Left forelimb (tissue), 1 donor: ENCODE measurements at regions not wholly inside any gene's neighbourhood (a gene's known extent, or its start where the extent isn't known, plus 50 kb on each side); places are given as distances from the start of the nearest gene placed in this dataset.
"Not testable (repeated sequence)": the region's sequence is repeated elsewhere in the genome, so short reads cannot be mapped to it uniquely, and the experiment has no call there.

Experiments
- DNase-seq: peaks from one replicate; pipeline ENCODE4 v3.0.0-alpha.2; 2018; ENCODE audit warnings: low spot score

DNA sequence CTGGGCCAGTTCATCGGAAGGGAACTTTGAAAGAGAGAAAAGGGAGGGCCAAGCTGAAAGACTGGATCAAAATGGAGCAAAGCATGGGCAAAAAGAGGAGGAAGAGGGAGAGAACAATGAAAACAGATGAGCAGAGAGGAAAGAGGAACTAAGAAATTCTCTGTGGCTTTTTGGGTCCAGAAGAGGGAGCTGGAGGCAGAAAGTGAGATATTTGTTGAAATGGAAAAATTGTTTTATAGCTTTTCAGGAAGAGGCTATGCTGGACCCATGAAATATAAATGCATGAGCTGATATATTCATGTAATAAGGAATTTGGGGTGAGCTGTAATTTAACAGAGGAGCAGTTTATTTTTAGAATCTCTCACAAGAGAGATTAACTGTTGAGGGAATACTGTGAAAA, 457.3 kb downstream of the DMAC1 start:
- DNase-seq: no peak

DNA sequence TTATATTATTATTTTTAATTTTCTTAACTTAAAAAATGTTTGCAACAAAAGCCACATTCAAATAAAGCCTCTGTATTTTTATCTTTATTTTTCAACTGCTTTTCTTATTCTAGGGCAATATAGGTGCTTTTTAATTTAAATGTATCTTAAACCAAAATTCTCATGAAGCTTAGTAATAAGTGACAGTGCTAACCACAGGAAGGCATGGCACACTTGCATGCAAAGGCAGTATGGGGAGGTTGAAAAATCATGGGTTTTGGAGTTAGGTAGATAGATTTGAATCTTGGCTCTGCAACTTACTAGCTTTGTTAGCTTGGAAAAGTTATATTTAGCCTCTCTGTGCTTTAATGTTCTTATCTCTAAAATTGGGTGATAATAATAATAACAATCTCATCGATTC, 458.0 kb downstream of the DMAC1 start:
- DNase-seq: no peak

DNA sequence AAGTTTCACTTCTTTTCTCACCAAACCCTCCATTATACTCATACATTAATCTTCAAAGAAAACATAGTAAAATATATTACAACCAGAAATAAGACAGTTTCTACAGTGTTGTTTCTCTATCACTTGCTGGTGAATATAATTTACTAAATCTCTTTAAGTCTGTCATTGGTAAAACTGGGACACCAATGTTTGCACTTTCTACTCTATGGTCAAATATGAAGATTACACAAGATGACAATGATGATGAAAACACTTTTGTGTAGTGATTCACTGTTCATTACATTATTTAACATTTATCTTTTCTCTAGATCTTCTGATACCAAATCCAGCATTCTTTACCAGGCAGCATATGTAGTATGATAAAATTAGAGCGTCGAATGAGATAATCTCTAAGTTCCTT, 459.1 kb downstream of the DMAC1 start:
- DNase-seq: no peak

DNA sequence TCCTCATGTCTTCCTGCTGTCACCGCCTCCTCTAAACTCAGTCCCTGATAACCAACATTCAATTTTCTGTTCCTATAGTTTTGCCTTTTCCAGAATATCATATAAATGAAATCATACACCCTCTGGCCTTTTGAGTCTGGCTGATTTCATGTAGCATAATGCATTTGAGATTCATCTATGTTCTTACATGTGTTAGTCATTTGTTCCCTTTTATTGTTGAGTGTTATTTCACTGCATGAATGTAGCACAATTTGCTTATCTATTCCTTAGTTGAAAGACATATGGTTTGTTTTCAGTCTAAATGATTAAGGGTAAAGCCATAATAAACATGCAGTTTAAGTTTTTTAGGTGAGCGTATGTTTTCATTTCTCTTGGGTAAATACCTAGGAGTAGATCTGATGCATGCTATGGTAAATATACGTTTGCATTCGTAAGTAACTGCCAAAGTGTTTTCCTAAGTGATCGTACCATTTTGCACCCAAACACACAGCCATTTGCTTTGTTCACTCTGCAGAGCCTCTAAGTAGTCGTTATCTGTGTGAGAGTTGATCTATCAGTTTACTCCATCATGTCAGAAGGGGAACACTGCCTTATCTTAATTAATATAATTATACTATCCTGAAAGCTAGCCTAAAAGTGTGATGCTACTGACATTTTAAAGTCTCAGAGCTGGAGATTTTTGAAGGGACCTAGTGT, 460.8 kb downstream of the DMAC1 start:
- no peak for DNase-seq

DNA sequence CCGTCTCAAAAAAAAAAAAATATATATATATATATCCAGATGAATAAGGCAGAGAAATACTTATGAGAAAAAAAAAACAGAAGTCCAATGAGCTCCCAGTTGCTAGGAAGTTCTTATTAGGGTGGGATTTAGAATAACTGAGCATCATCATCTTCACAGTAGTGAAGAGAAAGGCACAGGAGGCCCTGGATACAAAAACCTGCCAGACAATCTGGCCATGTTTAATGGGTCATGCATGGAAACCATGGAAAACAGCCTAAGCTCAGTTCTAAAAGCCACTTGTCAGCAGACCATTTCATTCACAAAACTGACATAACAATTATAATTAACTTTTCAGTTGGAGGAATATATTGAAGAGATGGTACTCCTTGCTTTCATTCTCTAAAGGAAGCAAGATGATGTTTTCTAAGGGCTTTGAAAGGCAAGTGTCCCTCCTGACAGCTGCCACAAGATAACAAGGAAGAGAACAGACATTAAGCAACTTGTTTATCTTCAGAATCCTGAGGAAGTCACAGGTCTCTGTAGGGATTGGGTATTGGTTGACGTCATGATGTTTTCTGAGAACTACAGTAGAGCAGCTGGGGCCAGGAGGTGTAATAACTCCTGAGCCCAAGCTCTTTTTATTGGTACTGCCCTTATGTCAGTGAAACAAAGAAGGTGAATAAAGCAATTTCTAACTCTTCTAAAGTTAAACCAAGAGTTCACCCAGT, 463.1 kb downstream of the DMAC1 start:
- DNase-seq: no peak

DNA sequence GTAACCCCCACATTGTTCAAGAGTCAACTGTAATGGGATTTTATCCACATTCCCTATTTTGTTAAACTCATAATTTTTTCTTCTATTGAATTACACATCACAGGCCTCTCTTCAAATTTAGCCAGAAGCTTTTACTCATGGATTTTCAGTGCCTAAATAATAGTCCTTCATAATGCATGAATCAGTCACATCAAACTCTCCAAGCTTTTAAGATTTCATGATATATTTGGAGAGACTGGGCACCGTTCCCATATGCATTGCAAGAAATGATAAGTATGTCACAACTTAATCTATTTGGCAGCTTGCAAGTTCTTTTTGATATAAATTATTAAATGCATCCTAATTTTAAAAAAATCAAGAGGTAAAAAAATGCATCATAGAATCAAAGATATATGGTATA, 465.9 kb downstream of the DMAC1 start:
- no peak for DNase-seq

DNA sequence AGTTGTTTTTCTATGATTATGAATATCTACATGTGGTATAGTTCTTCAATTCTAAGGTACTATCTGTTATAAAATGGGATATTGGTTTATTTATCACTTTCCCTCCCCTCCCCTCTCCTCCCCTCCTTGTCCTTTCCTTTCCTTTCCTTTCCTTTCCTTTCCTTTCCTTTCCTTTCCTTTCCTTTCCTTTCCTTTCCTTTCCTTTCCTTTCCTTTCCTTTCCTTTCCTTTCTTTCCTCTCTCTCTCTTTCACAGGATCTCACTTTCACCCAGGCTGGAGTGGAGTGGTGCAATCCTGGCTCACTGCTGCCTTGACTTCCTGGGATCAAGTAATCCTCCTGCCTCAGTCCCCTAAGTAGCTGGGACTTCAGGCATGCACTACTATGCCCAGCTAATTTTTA, 466.8 kb downstream of the DMAC1 start:
- DNase-seq: no peak

DNA sequence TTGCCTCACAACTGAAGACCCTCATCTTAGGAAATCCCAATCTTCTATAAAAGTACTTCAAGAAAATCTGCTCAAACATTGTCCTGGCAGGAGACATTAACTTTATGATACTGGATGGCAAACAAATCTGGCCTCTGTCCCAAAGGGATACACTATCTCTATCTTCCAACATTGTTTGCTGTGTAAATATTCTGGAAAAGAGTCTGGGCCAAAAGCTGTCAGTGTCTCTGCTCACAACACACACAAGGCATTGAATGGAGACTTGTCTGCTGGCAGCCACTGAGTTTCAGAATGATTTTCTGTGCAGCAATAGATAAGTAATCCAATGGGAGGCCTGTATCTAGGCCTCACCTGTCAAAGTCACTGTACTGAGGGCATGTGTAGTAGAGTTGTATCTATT, 471.1 kb downstream of the DMAC1 start:
- no peak for DNase-seq

DNA sequence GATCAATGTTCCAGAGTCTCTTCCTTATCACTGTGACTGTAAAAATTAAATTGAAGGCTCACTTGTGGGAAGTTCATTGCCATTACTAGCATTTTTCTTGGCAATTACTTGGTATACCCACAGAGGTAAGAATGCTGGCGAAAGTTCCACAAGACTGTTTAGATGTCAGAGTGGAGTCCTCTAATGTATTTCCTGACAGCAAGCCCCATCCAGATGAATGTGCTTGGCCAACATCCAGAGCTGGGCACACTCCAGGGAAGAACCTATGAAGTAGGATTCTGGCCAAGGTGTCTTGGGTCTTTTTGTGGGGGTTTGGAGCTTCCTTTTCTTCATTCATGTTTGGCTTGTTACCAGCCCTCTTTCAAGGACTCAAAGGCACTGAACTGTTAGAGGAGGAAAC, 473.6 kb downstream of the DMAC1 start:
- no peak for DNase-seq

DNA sequence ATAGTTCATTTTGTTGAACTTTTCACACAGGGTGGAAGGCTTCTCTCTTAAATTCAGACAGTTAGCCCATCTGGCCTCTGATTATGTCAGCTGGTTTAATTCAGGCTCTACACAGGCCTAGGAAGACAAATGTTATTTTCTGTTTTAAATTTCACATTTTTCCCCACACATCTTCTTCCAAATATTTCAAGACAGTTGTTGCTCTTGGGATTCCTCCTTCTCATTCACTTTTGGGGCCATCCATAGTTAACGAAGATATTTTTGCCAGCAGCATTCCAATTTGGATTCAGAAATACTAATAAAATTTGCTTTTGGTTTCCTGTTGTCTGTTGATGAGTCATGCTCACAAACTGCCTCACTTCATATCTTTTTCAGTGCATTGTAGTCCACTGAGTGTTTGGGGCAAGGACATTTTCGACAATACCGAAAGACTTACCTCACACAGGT, 475.4 kb downstream of the DMAC1 start:
- no peak for DNase-seq

DNA sequence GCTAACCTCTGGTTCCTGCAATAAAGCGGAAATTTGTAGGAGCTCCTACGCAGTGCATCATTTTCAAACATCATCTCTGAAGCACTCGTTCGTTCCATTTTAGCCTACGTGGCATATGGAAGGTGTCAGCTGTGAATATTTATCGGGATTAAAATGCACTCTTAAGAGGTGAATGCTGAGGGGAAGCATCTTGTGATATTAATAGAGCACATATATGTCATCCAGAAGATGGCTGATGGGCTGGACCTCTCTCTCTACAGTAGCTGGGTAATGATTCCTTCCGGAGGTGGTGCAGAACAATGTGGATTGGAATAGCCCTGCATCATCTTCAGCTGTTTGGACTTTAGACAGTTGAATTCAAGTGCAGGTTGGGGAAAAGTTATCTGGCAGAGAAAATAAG, 478.7 kb downstream of the DMAC1 start:
- DNase-seq: no peak

DNA sequence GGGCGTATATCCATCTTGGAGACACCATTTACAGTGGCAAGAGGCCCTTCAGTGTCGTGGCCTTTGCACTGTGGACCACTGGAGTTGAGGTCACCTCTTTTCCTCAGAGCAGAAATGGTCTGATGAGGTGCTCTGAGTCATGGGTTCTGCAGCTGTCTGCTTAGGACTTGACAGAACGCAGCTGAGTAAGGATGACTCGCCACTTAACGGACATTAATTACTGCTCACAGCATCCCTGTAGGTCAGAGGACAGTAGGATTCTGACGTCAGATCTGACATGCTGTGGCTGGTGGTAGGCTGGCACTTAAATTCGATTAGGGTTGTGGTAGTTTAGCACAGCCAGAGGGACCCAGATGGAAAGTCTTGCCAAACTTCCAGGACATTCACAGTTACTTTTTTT, 479.4 kb downstream of the DMAC1 start:
- DNase-seq: no peak

DNA sequence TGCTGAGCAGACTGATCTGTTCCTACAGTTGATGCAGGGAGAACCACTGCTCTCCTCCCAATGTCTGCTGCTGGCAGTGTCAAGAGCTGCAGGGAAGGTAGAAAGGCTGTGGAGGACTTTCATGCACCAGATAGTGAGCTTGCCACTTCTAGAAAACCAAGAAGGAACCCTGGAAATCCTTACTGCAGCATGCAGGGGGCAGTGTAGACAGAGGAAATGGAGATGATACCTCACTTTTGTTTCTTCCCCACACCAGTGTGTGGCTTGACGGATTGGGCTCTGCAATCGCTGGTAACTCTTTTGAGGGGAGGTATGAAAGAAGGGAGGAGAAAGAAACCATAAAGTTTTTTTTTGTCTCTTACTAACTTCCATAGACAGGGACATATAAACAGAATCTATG, 480.7 kb downstream of the DMAC1 start:
- no peak for DNase-seq

DNA sequence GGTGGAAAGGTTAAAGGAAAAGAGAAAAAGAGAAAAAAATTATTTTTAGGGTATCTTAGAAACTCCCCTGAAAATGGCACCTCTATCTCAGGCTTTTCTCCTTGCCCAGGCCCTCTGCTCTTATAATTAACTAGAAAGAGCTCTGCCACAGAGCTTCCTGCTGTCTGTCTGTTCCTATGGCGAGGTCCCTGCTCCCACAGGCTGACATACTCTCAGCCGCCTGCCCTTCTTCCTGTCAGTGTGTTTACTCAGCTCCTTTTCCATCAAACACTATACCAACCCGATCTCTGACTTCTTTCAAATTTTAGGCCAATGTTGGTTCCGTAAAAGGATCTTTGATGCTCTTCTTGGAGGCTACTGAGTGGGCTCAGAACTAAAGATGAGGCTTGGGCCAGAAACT, 482.6 kb downstream of the DMAC1 start:
- DNase-seq: no peak

DNA sequence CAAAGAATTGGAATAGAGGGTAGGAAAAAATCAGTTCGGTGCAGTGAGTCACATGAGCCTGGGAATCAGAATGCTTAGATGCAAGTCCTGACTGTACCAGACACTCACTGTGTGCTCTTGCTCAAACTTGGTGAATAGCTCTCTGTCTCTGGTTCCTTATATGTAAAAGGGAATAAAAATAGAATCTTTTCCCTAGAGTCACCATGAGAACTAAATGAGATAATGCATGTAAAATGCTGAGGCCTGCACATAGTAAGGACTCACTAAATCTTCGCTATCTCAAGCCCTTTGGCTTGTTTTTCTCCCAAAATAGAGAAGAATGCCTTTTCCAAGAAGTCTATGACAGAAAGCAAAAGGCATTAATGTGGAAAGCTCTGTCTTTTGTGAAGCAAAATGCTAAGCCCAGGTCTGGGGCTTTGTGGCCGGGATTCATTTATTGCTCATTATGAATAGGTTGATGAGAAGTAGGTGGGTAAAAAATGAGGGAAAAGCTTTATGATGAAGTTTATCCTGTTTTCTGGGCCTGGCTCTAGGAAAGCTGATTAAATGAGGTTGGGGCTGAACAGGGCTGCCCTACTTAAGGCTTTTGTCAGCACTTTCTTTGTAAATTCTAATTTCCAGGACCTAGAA, 483.3 kb downstream of the DMAC1 start:
- no peak for DNase-seq

DNA sequence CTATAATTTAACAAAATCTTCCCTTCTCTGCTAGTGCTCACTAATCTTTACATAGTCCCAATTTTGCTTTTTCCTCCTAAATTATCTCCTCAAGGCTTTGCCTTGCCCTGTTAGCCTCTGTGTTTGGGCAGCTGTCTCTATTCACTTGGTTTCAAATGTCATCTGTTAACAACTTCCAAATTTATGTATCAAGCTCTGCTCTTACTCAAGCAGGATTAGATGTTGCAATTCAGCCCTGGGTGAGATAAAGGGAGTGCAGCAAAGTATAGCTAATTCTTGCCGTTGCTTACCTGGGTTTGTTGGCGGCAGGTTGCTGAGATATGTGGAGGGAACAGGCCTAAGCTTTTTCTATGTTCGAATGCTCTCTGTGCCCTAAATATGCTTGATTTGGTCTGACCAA, 483.8 kb downstream of the DMAC1 start:
- no peak for DNase-seq

DNA sequence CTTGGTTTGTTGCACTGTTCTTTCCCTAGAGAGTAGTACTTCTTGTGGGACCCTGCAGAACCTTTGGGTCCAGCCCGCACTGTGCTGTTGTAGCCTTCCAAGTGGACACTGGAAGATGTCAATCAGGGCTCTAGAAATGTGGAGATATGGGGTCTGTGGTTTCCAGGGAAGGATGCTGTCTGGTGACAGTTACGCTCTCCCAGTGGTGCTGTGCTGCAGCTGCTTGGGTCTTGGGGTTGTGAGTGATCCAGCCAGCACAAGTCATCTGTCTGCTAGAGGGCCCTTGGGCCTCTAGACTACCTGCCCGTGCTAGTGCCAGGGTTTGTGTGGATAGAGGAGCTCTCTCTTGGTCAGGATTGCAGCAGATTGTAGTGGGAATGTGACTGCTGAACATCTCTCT, 484.5 kb downstream of the DMAC1 start:
- DNase-seq: no peak

DNA sequence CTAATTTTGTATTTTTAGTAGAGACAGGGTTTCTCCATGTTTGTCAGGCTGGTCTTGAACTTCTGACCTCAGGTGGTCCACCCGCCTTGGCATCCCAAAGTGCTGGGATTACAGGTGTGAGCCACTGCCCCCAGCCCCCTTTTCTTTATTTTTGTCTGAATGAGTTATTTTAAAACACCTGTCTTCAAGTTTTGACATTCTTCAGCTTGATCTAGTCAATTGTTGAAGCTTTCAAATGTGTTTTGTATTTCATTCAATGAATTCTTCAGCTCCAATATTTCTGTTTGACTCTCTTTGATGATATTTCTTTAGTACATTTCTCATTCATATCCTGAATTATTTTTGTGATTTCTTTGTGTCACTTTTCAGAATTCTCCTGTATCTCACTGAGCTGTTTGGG, 486.2 kb downstream of the DMAC1 start:
- DNase-seq: no peak

DNA sequence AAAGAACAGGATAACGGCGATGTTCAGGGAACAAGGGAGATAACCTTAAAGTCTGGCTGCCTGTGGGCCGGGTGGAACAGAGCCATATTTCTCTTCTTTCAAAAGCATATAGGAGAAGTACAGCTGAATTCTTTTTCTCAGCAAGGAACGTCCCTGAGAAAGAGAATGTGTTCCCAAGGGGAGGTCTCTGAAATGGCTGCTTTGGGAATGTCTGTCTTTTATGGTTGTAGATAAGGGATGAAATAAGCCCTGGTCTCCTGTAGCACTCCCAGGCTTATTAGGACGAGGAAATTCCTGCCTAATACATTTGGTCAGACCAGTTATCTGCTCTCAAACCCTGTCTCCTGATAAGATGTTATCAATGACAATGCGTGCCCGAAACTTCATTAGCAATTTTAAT, 490.5 kb downstream of the DMAC1 start:
- not testable (repeated sequence) for DNase-seq

DNA sequence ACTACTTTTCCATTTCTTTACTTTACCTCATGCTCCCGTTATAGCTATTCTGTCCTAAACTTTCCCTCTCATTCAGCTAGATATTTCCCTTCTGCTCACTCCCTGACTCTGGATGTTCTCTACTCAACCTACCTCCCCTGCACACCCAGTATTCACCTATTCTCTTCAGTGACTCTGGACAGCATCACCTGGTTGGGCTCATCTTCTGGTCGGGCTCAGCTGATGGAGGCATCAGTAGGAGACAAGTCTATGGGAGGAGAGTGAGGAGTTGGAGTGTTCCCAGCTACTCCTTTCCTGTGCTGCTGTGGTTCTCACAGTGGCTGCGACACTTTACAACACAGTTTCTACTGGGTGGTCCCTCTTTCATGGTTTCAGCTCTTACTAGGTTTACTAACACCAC, 493.9 kb downstream of the DMAC1 start:
- DNase-seq: no peak

DNA sequence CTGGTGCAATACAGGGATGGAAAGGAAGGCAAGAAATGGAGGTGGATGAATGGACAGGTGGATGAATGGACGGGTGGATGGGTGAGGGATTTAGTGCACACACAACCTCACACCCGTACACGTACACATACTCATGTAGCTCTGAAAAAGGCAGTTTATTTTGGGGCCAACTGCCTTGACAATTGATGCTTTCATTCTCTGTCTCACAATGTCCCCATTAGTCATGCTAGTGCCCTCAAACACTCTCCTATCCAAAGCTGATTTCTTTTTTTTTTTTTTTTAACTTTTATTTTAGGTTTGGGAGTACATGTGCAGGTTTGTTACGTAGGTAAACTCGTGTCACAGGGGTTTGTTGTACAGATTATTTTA, 495.0 kb downstream of the DMAC1 start:
- DNase-seq: no peak

DNA sequence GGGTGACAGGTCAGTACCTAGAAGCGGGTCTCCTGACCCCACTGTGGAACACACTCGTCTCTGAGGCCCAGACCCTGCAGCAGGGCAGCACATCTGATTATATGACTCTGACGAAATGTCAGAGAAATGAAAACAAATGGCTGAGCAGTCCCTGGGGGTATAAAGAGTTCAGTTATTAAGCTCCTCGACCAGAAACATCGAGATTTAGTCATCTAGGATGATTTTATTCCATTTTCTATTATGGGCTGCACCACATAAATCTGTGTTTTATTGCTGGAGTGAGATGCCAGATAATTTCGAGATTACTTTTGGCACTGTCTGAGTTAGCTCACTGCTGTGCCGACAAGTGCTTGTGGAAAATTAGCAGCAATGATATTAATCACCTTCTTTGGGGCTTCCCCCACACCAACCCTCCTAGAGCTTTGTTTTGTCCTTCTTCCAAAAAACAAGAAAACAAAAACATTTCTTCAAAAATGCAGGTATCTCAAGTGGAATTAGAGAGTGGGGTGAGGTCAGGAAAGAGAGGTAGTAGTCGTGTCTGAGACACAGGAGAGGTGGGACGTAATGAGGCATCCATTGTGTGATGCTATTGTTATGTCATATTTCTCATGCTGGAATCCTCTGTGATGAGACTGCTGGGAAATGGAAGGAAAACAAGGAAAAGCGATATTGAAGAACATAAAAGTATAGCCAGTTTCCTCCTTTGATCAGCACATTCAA, 495.5 kb downstream of the DMAC1 start:
- no peak for DNase-seq

DNA sequence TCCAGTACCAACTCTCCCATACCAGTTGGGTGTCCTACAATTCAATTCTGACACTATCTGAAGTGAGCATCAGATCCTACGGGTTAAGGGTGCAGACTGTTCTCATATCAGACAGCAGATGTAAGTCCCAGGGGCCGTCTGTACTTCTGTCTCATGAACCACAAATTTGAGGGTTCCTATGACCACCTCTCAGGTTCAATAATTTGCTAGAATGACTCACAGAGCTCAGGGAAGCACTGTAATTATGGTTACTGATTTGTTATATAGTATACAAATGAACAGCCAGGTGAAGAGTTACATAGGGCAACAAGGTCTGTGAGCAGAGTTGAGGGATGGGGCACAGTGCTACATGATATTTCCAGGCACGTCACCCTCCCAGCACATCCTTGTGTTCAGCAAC, 499.1 kb downstream of the DMAC1 start:
- no peak for DNase-seq
